ENCODE measurements at regions not wholly inside any gene's neighbourhood (a gene's known extent, or its start where the extent isn't known, plus 50 kb on each side); places are given as distances from the start of the nearest gene placed in this dataset.

DNA sequence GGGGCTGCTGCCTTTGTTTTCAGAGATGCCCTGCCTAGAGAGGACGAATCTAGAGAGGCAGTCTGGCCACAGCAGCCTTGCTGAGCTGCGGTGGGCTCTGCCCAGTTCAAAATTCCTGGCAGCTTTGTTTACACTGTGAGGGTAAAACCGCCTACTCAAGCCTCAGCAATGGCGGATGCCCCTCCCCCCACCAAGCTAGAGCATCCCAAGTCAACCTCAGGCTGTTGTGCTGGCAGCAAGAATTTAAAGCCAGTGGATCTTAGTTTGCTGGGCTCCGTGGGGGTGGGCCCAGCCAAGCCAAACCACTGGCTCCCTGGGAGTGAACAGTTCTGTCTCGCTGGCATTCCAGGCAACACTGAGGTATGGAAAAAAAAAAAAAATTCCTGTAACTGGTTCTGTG lies 970.9 kb downstream of the TBC1D32 start:
- TF ChIP-seq, protein P1, sequence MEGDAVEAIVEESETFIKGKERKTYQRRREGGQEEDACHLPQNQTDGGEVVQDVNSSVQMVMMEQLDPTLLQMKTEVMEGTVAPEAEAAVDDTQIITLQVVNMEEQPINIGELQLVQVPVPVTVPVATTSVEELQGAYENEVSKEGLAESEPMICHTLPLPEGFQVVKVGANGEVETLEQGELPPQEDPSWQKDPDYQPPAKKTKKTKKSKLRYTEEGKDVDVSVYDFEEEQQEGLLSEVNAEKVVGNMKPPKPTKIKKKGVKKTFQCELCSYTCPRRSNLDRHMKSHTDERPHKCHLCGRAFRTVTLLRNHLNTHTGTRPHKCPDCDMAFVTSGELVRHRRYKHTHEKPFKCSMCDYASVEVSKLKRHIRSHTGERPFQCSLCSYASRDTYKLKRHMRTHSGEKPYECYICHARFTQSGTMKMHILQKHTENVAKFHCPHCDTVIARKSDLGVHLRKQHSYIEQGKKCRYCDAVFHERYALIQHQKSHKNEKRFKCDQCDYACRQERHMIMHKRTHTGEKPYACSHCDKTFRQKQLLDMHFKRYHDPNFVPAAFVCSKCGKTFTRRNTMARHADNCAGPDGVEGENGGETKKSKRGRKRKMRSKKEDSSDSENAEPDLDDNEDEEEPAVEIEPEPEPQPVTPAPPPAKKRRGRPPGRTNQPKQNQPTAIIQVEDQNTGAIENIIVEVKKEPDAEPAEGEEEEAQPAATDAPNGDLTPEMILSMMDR (IDR thresholded peaks at IDR 0.05), result no peak
- TF ChIP-seq EP300 (IDR thresholded peaks at IDR 0.05) (no peak), POLR2A (IDR thresholded peaks at IDR 0.05) (no peak)

Data from tibial nerve (tissue), 4 donors.